Stomach (tissue), 4 donors: ENCODE measurements at regions not wholly inside any gene's neighbourhood (a gene's known extent, or its start where the extent isn't known, plus 50 kb on each side); places are given as distances from the start of the nearest gene placed in this dataset.

Source experiments
- CTCF ChIP-seq, 7 experiments: fragments of 450-650 bp in 4 of 7; fragments of 200-600 bp in 3 of 7; sonication (generic) in 3 of 7; IDR thresholded peaks; one replicate each; pipeline ENCODE4 v1.5.1; 2016 to 2019; ENCODE audit warnings: antibody characterized with exemption in 7 of 7, control low read depth in 2 of 7, mild to moderate bottlenecking in 1 of 7
- EP300 ChIP-seq: sonication (generic); formaldehyde crosslinking; IDR thresholded peaks from one replicate; pipeline ENCODE4 v1.6.1; 2017; ENCODE audit warnings: antibody characterized with exemption
- POLR2A ChIP-seq, 4 donors: fragments of 450-650 bp; IDR thresholded peaks; one replicate each; pipeline ENCODE4 v1.6.1; 2016; ENCODE audit warnings: antibody characterized with exemption in 4 of 4, control low read depth in 2 of 4, mild to moderate bottlenecking in 1 of 4, moderate library complexity in 1 of 4
- POLR2AphosphoS5 ChIP-seq, 3 donors: sonication (generic); formaldehyde crosslinking; IDR thresholded peaks; one replicate each; pipeline ENCODE4 v1.6.1; 2016; ENCODE audit warnings: antibody characterized with exemption in 3 of 3

- TF ChIP-seq POLR2AphosphoS5 (IDR thresholded peaks at IDR 0.05): no peak
- no peak for TF ChIP-seq CTCF (IDR thresholded peaks at IDR 0.05)
- TF ChIP-seq EP300: no peak
- TF ChIP-seq POLR2A (IDR thresholded peaks at IDR 0.05): no peak
Measured at GRCh38 chr1:208336137-208336518, 91.9 kb upstream of the PLXNA2 start.
